ENCODE measurements at regions not wholly inside any gene's neighbourhood (a gene's known extent, or its start where the extent isn't known, plus 50 kb on each side); places are given as distances from the start of the nearest gene placed in this dataset.
"Not testable (repeated sequence)": the region's sequence is repeated elsewhere in the genome, so short reads cannot be mapped to it uniquely, and the experiment has no call there.

GRCh38 chr22:26922806-26923205, 265.4 kb downstream of the MIAT start:
- no peak for DNase-seq (ENCODE audit: low read depth in 2 of 2)

DNA sequence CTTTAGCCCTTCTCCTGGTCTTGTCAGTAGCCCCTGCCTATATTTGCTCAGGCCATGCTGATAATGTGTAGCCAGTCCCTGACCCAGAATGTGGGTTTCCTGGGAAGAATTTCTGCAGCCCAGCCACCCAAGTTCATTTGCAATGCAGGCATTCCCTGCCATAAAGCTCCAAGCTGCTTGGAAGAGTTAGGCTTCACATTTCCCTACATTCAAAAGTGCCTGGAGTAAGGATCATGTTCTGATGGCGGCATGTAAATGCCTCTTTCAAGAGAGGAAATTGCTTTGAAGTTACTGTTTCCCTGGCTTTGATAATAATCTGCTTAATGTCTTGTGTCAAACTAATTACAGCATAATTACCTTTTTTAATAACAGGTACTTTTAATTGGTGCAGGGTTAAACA, 266.1 kb downstream of the MIAT start:
- no peak for DNase-seq (ENCODE audit: low read depth in 2 of 2)

DNA sequence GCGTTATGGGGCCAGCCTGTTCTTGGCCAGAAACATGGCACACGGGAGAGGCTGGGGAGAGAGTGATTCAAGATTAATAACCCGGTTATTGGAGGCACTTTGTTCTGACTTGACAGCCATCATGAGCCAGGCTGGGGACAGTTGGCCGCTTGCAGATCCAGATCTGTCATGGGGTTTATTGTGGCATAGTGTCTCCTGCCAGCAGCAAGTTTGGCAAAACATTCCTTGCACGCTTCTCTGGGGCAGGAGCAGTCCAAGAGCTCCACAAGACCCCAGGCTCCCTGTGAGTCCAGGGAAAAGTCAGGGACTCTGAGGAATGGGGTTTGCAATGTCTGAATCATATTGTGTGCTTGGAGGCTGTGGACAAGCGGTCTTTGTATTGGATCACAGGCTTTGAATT, 270.4 kb downstream of the MIAT start:
- no peak for DNase-seq (ENCODE audit: low read depth in 2 of 2)

- DNase-seq (ENCODE audit: low read depth in 2 of 2), result no peak
Observed at GRCh38 chr22:26931471-26931870, 274.1 kb downstream of the MIAT start.

GRCh38 chr22:26933105-26933590, 275.8 kb downstream of the MIAT start:
- DNase-seq (ENCODE audit: low read depth in 2 of 2), result no peak

GRCh38 chr22:26937213-26937612, 279.8 kb downstream of the MIAT start:
- no peak for DNase-seq (ENCODE audit: low read depth in 2 of 2)

DNA sequence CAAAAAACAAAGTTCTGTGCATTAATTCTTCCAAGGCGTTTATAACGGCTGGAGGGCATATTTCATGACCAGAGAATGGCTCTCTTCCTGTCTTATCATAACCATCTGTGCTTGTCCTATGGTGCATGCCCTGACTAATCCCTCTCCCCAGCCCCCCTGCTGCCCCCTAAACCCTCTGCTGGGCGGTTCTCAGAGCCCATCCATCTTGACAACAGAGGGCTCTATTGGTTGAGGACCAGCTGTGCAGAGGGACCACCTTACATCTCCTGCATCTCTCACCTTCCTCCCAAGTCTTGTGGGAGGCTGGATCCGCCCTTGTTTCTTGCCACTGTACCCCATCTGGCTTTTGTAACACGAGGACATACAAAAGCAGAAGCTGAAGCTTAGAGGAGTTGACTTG, 282.1 kb downstream of the MIAT start:
- no peak for DNase-seq (ENCODE audit: low read depth in 2 of 2)

GRCh38 chr22:26941896-26942636, 284.7 kb downstream of the MIAT start:
- no peak for DNase-seq (ENCODE audit: low read depth in 2 of 2)

DNA sequence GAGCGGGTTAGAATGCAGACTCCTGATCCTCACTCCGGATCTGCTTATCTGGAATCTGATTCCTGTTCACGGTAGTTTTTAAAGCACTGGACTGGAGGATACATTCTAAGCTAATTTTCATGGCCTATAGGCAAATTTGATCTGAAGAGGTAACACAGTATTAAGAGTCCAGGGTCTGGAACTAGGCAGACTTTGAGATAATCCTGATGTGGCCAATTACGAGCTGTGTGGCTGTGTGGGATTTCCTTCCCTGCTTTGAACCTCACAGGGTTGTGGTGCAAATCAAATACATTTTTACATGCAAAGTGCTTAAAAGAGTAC, 285.2 kb downstream of the MIAT start:
- no peak for DNase-seq (ENCODE audit: low read depth in 2 of 2)

- no peak for DNase-seq (ENCODE audit: low read depth in 2 of 2)
Observed at GRCh38 chr22:26945565-26945964, 288.2 kb downstream of the MIAT start.

DNA sequence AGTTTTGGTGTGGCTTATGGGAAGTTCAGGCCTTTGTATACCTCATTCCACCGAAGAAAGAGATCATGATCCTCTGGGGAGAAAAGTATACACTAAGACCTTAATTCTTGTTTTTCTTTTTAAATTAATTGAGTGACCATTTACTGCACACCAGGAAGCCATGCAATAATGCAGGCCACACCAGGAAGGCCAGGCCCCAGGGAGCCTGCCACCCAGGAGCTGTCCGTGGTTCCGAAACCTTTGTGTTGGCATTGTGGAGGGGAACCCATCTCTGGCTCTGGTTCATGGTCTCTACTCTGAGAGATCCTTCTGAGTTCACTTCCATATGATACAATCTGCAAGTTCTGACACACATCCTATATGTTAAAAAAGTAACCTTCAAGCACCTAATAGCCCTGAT, 291.8 kb downstream of the MIAT start:
- no peak for DNase-seq (ENCODE audit: low read depth in 2 of 2)

- not testable (repeated sequence) for DNase-seq (ENCODE audit: low read depth in 2 of 2)
Observed at GRCh38 chr22:26951139-26951538, 293.8 kb downstream of the MIAT start.

- no peak for DNase-seq (ENCODE audit: low read depth in 2 of 2)
Observed at GRCh38 chr22:26952004-26952403, 294.6 kb downstream of the MIAT start.

- DNase-seq (ENCODE audit: low read depth in 2 of 2), result no peak
Observed at GRCh38 chr22:26952451-26953011, 295.1 kb downstream of the MIAT start.

GRCh38 chr22:26953012-26953883, 295.9 kb downstream of the MIAT start:
- DNase-seq (ENCODE audit: low read depth in 2 of 2), result no peak

DNA sequence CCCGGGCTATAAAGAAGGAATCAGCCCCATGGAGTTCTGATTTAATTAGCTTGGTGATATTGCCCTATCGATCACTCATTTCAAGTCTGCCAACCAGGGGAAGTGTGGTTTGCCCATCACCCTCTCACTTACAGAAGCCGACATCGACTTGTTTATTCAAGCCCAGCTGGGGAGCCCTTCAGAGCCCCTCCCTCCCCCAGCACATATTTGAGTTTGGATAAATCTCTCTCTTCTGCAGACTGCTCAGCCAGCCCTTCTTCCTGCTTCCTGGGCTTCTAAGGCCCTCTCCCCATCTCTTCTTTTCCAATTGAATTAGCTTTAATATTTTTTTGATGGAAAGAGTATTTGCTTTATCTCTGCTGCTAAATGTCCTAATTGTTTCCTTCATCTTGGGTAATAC, 299.0 kb downstream of the MIAT start:
- no peak for DNase-seq (ENCODE audit: low read depth in 2 of 2)

GRCh38 chr22:26957176-26957575, 299.8 kb downstream of the MIAT start:
- DNase-seq (ENCODE audit: low read depth in 2 of 2), result no peak

DNA sequence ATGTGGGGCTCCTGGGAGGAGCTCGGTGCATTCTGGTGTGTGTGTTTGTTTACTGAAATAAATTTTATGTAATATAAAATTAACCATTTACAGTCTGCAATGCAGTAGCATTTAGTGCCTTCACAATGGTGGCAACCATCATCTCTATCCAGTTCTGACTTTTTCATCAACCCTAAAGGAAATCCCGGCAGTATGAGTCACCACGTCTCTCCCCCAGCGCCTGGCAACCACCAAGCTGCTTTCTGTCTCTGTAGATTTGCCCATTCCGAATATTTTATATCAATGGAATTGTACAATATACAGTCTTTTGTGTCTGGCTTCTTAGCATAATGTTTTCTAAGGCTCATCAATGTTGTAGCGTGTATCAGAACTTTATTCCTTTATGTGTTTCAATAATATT, 300.5 kb downstream of the MIAT start:
- DNase-seq (ENCODE audit: low read depth in 2 of 2), result no peak

DNA sequence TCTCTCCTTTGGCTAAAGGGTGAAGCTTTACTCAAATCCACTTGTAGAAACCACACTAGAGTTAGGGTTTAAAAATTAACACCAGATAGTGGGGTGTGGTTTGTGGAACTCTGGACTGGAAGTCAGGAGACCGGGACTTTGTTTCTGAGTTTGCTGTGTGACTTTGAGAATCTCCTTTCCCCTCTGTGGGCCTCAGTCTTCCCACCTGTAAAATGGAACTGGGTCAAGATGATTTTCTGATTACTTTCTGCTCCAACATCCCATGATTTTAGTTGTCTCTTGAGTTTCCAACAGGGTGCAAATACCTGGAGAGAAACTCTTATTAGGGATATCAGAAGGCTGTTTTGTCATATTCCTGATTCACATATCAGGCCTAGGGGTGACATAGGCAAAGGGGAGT, 301.0 kb downstream of the MIAT start:
- no peak for DNase-seq (ENCODE audit: low read depth in 2 of 2)

DNA sequence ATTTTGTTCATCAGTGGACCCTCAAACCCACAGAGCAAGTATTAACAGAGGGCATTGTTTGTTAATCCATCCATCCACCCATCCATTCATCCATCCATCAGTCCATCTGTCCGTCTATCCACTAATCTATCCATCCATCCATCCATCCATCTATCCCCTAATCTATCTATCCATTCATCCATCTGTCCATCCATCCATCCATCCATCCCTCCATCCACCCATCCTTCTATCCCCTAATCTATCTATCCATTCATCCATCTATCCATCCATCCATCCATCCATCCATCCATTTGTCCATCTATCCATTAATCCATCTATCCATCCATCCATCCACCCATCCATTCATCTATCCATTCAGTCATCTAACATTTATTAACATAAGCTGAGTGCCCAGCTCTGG, 307.3 kb downstream of the MIAT start:
- no peak for DNase-seq (ENCODE audit: low read depth in 2 of 2)

GRCh38 chr22:26967282-26967681, 309.9 kb downstream of the MIAT start:
- no peak for DNase-seq (ENCODE audit: low read depth in 2 of 2)

DNA sequence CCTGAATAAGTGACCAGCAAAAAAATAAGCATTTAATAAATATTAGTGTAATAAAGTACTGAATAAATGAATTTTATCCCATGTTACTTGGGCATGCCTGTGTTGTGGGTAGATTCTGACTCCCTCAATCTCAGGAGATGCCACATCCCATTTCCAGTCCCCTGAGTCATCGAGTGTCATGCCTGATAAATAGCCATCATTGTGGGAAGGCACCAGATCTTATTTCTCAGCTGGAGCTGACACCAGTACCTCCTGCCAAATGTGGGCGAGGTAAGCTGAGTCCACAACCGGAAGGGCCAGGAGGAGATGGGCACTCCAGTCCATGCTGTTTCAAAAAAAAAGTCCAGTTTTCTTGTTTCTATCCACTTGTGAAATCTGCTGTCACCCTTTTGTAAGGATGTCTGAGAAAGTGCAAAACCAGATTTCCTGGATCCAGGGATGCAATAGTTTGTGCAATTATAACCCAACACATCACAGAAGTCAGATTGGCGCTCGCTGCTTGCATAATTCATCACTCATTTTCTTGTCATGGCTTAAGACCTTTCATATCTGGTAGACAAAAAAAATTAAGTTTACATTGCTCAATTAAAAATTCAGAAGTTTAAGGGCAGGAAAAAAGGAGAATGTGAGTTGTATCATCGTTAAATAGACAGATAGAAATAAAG, 311.6 kb downstream of the MIAT start:
- no peak for DNase-seq (ENCODE audit: low read depth in 2 of 2)

All from stimulated activated CD4-positive, alpha-beta T cell treated with anti-CD3 and anti-CD28 coated beads, Interleukin-1b, Interleukin-23, amount 100 ng/mL, for 4 hours (primary cell).